Activated B cell treated with CpG ODN at 0.5 μM for 24 hours (primary cell): ENCODE measurements at regions not wholly inside any gene's neighbourhood (a gene's known extent, or its start where the extent isn't known, plus 50 kb on each side); places are given as distances from the start of the nearest gene placed in this dataset.

Experiments
- ATAC-seq: fragments of 200-7000 bp; cut with Tn5 transposase; one replicate; pipeline ENCODE4 v1.10.0; 2021; ENCODE audit warnings: low read depth, mild to moderate bottlenecking, moderate library complexity
- CTCF ChIA-PET: fragments of 350-600 bp; sonication (Branson Sonifier 250); formaldehyde crosslinking; loops from one replicate; lab custom pipeline; 2021; ENCODE audit warnings: antibody characterized with exemption; lab: Charles Lee
- POLR2A ChIA-PET: fragments of 350-600 bp; sonication (Branson Sonifier 250); formaldehyde crosslinking; loops from one replicate; lab custom pipeline; 2021; ENCODE audit warnings: antibody characterized with exemption; lab: Charles Lee
- DNase-seq: peaks from one replicate; pipeline ENCODE4 v3.0.0; 2022
- H3K27ac Mint-ChIP-seq: one replicate; pipeline ENCODE4 v1.8.0; 2020; ENCODE audit warnings: mixed read lengths
- H3K27me3 Mint-ChIP-seq: one replicate; pipeline ENCODE4 v1.8.0; 2021; ENCODE audit warnings: mixed read lengths
- H3K36me3 Mint-ChIP-seq: one replicate; pipeline ENCODE4 v1.8.0; 2021; ENCODE audit warnings: low read depth, mixed read lengths
- H3K4me1 Mint-ChIP-seq: one replicate; pipeline ENCODE4 v1.8.0; 2021; ENCODE audit warnings: mixed read lengths
- H3K4me3 Mint-ChIP-seq: one replicate; pipeline ENCODE4 v1.8.0; 2020; ENCODE audit warnings: mild to moderate bottlenecking, mixed read lengths
- H3K9me3 Mint-ChIP-seq: one replicate; pipeline ENCODE4 v1.8.0; 2020; ENCODE audit warnings: mixed read lengths
- CTCF ChIP-seq: fragments of 200-600 bp; IDR thresholded peaks from one replicate; pipeline ENCODE4 v1.8.0; 2022; ENCODE audit warnings: antibody characterized with exemption, mild to moderate bottlenecking
- intact Hi-C: fragments of 100-400 bp; cut with micrococcal nuclease; formaldehyde crosslinking; loops from one replicate; pipeline ENCODE4 v1.15.1; 2024

- CTCF ChIA-PET, result no interaction called here
- H3K4me1 Mint-ChIP-seq, result peaks cover 25% of the 10 kb centered on the region
- peaks cover 2% of the 10 kb centered on the region for H3K9me3 Mint-ChIP-seq
- no peak overlapping the region for H3K4me3 Mint-ChIP-seq
- DNase-seq (no peak), ATAC-seq (no peak)
- POLR2A ChIA-PET, result no interaction called here
- TF ChIP-seq CTCF, result no peak
- no peak overlapping the region for H3K27ac Mint-ChIP-seq
- H3K36me3 Mint-ChIP-seq, result no peaks in the 10 kb centered on the region
- peaks cover 10% of the 10 kb centered on the region for H3K27me3 Mint-ChIP-seq
- intact Hi-C loops, result no loop called here
Measured at GRCh38 chr1:230510496-230510895, 84.4 kb upstream of the PGBD5 start.

GRCh38 chr1:230509281-230509977, 83.3 kb upstream of the PGBD5 start:
- Mint-ChIP-seq H3K9me3 (peaks cover 2% of the 10 kb centered on the region), H3K36me3 (no peaks in the 10 kb centered on the region), H3K4me1 (peaks cover 25% of the 10 kb centered on the region), H3K4me3 (no peak overlapping the region), H3K27me3 (peaks cover 5% of the 10 kb centered on the region), H3K27ac (no peak overlapping the region)
- POLR2A ChIA-PET, result interaction anchor here (0.6 kb wide), 1 partner anchor 731 kb away, joined by 3 read pairs; no protein-coding TSS in a partner anchor
- CTCF ChIA-PET, result no interaction called here
- DNase-seq, result no peak
- TF ChIP-seq CTCF, result no peak
- intact Hi-C loops, result no loop called here
- peak; percentile 21 for ATAC-seq

GRCh38 chr1:230507666-230508402, 81.7 kb upstream of the PGBD5 start:
- ATAC-seq (no peak), DNase-seq (no peak)
- Mint-ChIP-seq H3K27me3 (peaks cover 2% of the 10 kb centered on the region), H3K4me3 (no peak overlapping the region), H3K4me1 (peaks cover 25% of the 10 kb centered on the region), H3K9me3 (peaks cover 2% of the 10 kb centered on the region), H3K27ac (no peak overlapping the region), H3K36me3 (no peaks in the 10 kb centered on the region)
- ChIA-PET CTCF (no interaction called here), POLR2A (no interaction called here)
- intact Hi-C loops, result no loop called here
- no peak for TF ChIP-seq CTCF

- CTCF ChIA-PET, result no interaction called here
- H3K9me3 Mint-ChIP-seq, result peaks cover 2% of the 10 kb centered on the region
- no peak for TF ChIP-seq CTCF
- POLR2A ChIA-PET, result no interaction called here
- H3K27ac Mint-ChIP-seq, result no peak overlapping the region
- ATAC-seq (no peak), DNase-seq (no peak)
- H3K4me1 Mint-ChIP-seq, result peaks cover 25% of the 10 kb centered on the region
- no peaks in the 10 kb centered on the region for H3K36me3 Mint-ChIP-seq
- H3K4me3 Mint-ChIP-seq, result no peak overlapping the region
- intact Hi-C loops, result no loop called here
- H3K27me3 Mint-ChIP-seq, result no peaks in the 10 kb centered on the region
Measured at GRCh38 chr1:230507236-230507635, 81.1 kb upstream of the PGBD5 start.

GRCh38 chr1:230506451-230506850, 80.3 kb upstream of the PGBD5 start:
- CTCF ChIA-PET, result no interaction called here
- H3K4me1 Mint-ChIP-seq, result peaks cover 25% of the 10 kb centered on the region
- no peak overlapping the region for H3K27ac Mint-ChIP-seq

More at GRCh38 chr1:230506451-230506850, 80.3 kb upstream of the PGBD5 start:
- DNase-seq, result no peak
- H3K27me3 Mint-ChIP-seq, result no peaks in the 10 kb centered on the region
- POLR2A ChIA-PET, result no interaction called here
- H3K9me3 Mint-ChIP-seq, result peaks cover 2% of the 10 kb centered on the region
- no peak overlapping the region for H3K4me3 Mint-ChIP-seq
- intact Hi-C loops, result no loop called here
- ATAC-seq, result no peak
- TF ChIP-seq CTCF, result no peak
- no peaks in the 10 kb centered on the region for H3K36me3 Mint-ChIP-seq
